Stimulated activated CD4-positive, alpha-beta T cell treated with anti-CD3 and anti-CD28 coated beads, Interleukin-4, amount 100 ng/mL, for 24 hours (primary cell): ENCODE measurements at regions not wholly inside any gene's neighbourhood (a gene's known extent, or its start where the extent isn't known, plus 50 kb on each side); places are given as distances from the start of the nearest gene placed in this dataset.

ENCODE experiments used
- DNase-seq: peaks from one replicate; pipeline ENCODE4 v3.0.0-alpha.2; 2020

DNA sequence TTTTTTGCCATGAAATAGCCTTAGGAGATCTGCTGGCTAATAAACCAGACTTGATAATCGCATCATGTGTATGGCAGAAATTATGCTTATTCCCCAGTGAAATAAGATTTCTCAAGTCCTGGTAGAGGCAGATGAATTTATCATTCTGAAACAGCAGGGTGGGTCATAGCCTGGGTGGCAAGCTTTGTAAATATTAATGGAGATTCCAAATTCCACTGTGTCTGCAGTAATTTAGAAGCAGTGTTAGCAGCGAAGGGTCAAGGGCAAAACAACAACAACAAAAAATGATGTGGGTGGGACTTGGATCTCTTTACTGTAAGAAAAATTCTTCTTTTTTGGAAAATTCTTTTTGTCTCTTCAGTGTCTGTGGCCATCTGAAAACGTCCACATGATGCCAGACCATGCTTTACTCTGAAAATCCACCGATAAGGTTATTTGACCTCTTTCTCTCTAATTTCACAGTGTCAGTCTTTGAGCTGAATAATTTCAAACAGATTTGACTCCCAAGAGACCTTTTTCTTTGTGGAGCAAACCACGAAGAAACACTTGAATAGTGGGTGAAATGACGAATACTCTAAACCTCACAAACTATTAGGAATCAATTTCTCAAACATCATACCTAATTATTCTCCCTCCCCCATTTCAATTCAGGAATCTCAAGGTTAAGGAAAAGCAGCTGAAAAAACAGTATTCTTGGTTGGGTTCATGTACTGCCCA, 106.0 kb upstream of the RPS23 start:
- no peak for DNase-seq

DNA sequence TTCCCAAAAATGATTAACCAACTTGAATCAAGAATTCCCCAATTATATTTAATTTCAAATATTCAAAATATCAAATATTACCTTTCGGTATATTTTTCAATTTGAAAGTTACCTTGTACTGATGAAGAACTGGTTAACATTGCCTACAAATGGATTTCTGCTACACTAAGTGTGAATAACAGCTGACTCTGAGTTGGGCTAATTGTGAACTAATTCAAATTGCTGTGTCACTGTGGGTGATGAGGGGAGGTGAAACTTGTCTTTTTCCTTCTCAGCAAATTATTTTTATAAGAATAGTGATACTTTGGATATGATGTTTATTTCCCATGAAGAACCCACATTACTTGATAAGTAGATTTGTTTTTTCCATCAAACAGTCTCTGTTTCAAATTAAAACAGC, 103.4 kb upstream of the RPS23 start:
- no peak for DNase-seq

GRCh38 chr5:82376307-82376706, 98.2 kb upstream of the RPS23 start:
- DNase-seq: no peak

- DNase-seq: no peak
Observed at GRCh38 chr5:82375488-82376244, 97.5 kb upstream of the RPS23 start.

DNA sequence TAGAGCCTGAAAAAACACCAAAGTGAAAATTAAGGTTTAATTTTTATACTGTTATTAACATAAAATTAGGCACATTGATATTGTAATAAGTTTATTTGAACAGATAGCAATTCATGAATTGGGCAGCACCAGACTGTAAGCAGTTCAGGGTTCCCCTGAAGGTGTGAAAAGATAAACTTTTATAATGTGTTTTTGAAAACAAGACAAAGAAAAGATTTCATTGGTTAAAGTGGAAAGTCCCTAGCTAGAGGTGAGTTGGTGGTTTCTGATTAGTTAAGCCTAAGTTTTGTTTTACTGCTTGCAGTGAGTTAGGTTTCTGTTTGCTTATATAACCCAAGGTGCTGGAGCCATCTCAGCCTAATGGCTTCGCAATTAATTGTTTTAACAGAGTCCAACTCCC, 96.5 kb upstream of the RPS23 start:
- no peak for DNase-seq

DNA sequence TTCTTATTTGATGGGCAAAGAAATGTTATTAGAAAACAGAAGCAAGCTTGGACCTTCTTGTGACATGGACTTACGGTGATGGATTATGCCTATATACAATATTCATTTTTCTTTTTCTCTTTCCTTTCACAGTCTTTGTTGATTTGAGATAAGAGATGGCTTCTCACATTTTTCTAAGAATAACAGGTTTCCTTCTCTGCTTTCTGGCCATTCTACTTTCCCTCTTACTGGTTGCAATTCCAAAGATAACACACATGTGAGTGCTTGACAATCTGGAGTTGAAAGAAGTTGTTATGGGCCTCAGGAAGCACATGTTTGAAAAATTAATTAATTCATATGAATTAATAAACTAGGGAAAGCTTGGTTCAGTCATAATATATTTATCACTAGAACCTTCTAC, 89.8 kb upstream of the RPS23 start:
- no peak for DNase-seq

DNA sequence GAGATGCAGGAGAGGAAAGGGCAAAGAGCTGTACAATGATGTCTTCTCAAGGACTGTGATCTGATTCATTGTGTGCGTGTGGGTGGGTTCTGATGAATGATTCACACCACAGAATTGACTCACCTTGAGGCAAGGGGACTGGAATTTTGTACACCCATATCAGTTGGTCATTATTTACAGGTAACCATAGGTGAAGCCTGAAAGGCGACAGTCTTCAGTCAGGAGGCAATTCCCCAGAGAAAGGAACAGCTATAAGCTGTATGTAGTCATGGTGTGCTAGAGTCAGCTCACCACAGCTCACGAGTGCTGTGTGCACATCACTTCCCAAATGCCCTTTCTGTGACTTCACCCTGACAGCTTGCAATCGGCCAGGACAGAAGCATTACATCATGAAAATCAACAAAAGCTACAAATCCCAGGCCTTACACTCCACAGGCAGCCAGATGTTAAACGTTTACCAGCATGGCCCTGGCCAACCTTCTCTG, 87.6 kb upstream of the RPS23 start:
- DNase-seq: peak; percentile 62

DNA sequence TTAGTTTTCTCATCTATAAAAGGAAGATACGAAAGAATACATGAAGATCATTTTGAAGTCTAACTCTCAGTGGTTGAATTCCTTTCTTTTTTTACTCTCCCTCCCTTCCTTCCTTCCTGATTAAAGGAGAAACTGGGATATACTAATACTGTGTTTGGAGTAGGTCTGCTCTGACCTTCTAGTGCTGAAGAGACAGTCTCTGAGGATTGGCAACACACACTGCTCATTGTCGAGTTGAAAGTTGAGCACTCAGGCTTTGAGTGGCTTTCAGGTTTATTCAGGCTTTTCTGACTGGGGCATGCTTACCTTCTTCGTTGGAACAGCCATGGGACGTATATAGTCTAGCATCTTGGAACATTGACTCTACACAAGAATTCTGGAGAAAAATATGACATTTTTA, 86.9 kb upstream of the RPS23 start:
- no peak for DNase-seq

DNA sequence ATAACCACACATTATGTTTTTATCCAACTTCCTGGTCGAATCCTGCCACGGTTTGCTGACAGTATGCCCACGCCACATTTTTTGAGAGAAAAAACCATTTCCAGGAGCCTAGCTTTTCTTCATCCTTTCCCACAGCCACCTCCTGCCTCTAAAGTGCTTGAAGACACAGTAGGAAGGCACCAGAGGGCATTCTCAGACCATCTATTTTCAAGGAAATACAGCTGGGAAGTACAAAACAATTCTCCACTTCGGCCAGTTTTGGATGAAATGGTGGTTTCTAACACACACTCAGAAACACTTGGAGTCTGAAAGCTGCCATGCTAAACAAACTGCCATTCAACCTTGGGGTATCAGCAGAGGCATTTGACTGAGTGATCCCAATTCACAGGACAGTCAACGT, 86.3 kb upstream of the RPS23 start:
- DNase-seq: no peak

DNA sequence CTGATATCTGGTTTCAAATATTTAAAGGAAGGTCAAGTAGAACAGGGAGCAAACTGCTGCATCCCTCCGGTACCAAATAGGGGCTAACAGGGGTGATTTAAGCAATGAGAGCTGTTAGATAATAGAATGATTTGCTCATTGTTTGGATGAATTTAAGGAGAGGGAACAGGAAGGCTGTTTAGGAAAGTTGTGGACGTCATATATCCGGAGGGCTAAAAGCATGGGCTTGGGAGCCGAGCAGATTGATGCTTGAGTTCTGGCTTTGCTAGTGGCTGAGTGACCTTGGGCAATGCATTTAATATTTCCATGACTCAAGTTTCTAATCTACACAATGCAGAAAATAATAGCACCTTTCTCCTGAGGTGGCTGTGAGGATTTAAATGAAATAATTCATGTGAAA, 85.4 kb upstream of the RPS23 start:
- no peak for DNase-seq

DNA sequence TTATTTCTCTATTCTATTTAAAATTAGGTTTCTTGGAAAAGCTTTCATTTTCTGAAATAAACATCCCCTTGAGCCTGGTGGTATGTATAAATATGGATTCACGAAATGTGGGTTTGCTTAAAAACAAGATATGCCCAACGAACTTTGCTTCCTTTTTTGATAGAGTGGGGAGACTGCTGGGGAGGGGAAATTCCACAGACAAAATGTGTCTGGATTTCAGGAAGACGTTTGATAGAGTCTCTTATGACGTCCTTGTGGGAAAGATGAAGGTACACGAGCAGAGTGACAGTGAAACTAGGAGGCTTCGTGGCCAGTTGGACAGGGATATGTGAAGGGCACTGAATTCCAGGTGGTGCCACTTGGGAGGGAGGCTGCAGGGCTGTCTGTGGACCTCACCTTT, 84.5 kb upstream of the RPS23 start:
- DNase-seq: no peak

- DNase-seq: no peak
Observed at GRCh38 chr5:82360022-82360421, 81.9 kb upstream of the RPS23 start.

GRCh38 chr5:82359272-82359671, 81.1 kb upstream of the RPS23 start:
- DNase-seq: no peak

DNA sequence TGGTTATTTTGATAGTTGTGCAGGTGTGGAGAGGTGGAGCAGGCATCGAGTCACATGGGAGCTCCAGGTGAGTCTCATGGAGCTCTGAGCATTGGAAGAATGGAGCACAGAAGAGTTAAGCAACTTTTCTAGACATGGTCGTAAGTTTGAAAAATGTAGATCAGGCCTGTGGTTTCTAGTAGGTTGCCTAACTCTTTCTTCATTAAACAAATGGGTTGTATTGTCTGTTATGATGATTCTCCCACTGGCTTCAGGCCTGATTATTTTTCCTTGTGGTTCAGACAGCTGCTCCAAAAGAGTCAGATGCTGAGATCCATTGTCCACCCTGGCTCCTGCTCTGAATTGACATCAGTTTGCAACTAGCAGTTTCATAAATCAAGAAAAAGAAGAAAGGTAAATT, 80.3 kb upstream of the RPS23 start:
- no peak for DNase-seq

GRCh38 chr5:82356808-82357671, 78.9 kb upstream of the RPS23 start:
- peak; percentile 72 for DNase-seq

- DNase-seq: no peak
Observed at GRCh38 chr5:82356021-82356420, 77.9 kb upstream of the RPS23 start.

DNA sequence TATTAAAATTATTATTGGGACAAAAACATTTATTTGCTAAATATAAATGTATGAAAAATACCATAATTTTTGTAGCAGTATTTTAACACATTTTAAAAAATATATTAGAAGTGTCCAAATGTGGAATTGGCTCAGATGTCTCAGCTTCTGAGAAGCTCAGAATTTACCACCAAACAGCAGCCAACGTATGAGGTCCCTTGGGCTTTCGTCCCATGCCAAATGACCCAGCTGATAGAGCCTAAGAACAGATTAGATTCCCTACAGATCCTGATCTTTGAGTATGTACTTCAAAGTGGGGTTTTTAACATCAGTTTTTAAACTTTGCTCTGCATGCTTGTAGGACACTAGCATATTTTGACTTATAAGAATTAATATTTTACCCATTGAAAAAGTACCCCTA, 77.3 kb upstream of the RPS23 start:
- DNase-seq: no peak

- no peak for DNase-seq
Observed at GRCh38 chr5:82355053-82355452, 76.9 kb upstream of the RPS23 start.

DNA sequence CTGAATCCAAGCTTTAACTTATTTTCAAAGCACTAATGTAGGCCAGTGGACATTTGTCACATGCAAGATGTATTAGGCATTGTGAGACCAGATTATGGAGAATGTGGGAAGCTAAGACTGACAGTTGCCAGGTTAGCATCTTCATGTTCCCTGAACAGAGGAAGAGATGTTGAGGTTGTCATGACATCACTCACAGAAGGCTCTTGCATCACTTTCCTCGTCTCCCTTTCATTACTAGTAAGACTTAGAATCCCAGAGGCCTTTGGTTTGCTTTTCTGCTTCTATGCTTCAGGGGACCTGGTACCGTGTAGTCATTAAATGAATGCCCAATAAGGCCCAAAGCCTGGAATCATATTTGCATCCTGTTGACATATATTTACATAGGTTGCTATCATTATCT, 76.4 kb upstream of the RPS23 start:
- DNase-seq: no peak

DNA sequence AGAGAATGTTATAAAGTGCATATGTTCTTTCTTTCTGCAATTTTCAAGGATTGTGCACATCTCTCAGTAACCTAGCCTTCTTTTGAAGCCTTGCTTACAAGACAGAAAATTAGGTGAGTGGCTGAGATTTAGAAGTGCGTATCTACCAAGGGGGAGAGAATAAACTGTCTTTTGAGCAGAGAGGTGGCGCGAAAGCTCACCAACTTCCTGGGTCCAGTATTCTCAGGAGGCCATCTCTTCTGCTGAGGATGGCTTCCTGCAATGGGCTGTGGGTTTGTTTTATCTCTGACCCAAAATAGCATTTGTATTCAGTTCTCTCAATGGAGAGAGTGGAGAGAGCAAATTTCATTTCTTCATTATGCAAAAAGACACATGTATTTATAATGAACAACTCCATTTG, 75.4 kb upstream of the RPS23 start:
- DNase-seq: no peak

DNA sequence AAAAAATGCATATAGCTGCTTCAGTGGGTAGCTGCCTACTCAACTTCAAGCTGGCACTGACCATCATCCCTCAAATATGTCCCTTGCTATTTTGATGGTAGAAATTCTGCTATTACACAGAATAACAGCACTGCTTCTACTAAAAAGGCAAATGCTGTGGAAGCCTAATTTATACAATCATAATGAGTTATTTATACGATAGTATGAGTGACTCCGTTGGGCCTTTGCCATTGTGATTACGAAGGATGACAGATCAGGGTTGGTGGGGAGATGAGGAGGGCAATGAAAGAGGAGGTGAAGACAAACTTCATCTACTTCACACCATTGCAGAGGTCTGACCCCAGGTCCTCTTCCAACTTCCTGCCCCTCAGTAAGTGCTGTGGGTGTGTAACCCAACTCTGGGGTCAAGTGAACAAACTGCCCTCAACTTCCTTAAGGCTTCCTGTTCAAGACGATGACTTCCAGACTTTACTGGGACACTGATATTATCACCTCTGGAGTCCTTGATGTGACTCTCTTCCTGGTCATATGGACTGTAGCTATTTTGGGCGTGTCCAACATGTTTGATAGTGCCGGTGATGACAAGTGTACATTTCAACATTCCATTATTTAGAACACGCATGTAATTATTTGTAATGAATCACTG, 74.1 kb upstream of the RPS23 start:
- DNase-seq: no peak

DNA sequence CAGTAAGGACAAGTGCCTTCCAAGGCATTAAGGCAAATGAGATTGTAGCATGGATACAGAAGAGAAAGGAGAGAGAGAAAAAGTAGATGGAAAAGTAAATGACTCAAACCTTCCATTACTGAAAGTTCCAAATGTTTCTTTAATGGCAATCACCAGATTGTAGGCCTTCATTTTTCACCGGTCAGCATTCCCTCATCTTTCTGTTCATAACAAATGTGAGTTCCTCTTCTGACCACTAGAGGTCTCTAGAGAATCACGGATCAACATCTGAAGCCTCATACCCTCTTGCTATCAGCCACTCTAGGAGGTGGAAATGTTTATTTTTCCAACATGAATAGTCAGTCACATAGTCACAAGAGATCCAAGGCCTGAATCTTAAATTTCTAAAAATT, 73.6 kb upstream of the RPS23 start:
- DNase-seq: no peak

- no peak for DNase-seq
Observed at GRCh38 chr5:82351297-82351696, 73.1 kb upstream of the RPS23 start.
